BLaER1 treated with 17β-estradiol and CSF1 and Interleukin-3, amounts not matched to agents 10 nM and 100 nM (cell line): ENCODE measurements at regions not wholly inside any gene's neighbourhood (a gene's known extent, or its start where the extent isn't known, plus 50 kb on each side); places are given as distances from the start of the nearest gene placed in this dataset.

Source experiments
- H3K27ac ChIP-seq, 11 experiments: shearing (Covaris generic); formaldehyde crosslinking; 2 replicates each; pipeline ENCODE4 v1.8.1; 2022
- H3K27me3 ChIP-seq, 11 experiments: shearing (Covaris generic); formaldehyde crosslinking; 2 replicates each; pipeline ENCODE4 v1.8.1; 2022
- H3K36me3 ChIP-seq, 11 experiments: shearing (Covaris generic); formaldehyde crosslinking; 2 replicates each; pipeline ENCODE4 v1.8.1; 2022
- H3K4me1 ChIP-seq, 10 experiments: shearing (Covaris generic); formaldehyde crosslinking; 2 replicates each; pipeline ENCODE4 v1.8.1; 2022
- H3K4me2 ChIP-seq, 11 experiments: shearing (Covaris generic); formaldehyde crosslinking; 2 replicates each; pipeline ENCODE4 v1.8.1; 2022
- H3K4me3 ChIP-seq, 10 experiments: shearing (Covaris generic); formaldehyde crosslinking; 2 replicates each; pipeline ENCODE4 v1.8.1; 2022
- H3K9ac ChIP-seq, 11 experiments: shearing (Covaris generic); formaldehyde crosslinking; 2 replicates each; pipeline ENCODE4 v1.8.1; 2022
- H3K9me3 ChIP-seq, 11 experiments: shearing (Covaris generic); formaldehyde crosslinking; replicated peaks in 1 of 11; 2 replicates each; pipeline ENCODE4 v1.8.1; 2022
- H4K20me1 ChIP-seq, 11 experiments: shearing (Covaris generic); formaldehyde crosslinking; 2 replicates each; pipeline ENCODE4 v1.8.1; 2022
- Cebpa-rat ChIP-seq, 11 experiments: shearing (Covaris generic); IDR thresholded peaks; 2 replicates each; pipeline ENCODE4 v1.8.1; 2022

- Histone ChIP-seq H3K27ac (peak overlapping the region in 2 of 11 experiments; percentile 72 to 79; a peak in 3 of 22 replicates), H4K20me1 (no peaks in the 10 kb centered on the region), H3K9ac (no peak overlapping the region), H3K36me3 (peaks cover 0 to 12% (median 0%) of the 10 kb centered on the region in 11 experiments; a peak in 4 of 22 replicates), H3K4me2 (peak overlapping the region in 3 of 11 experiments; percentile 10 to 67 (median 54); a peak in 4 of 22 replicates), H3K4me3 (peak overlapping the region in 1 of 10 experiments; percentile 4; a peak in 2 of 20 replicates), H3K9me3 (peaks cover 28 to 91% (median 78%) of the 10 kb centered on the region in 11 experiments; a peak in 21 of 22 replicates), H3K27me3 (no peaks in the 10 kb centered on the region), H3K4me1 (peaks cover 0 to 57% (median 34%) of the 10 kb centered on the region in 10 experiments; a peak in 14 of 20 replicates)
- TF ChIP-seq Cebpa-rat (IDR thresholded peaks at IDR 0.05): no peak
Observed at GRCh38 chr2:4300616-4301015, 597.2 kb downstream of the DCDC2C start.

GRCh38 chr2:4324531-4324930, 621.2 kb downstream of the DCDC2C start:
- TF ChIP-seq Cebpa-rat (IDR thresholded peaks at IDR 0.05): no peak
- peaks cover 0 to 43% (median 18%) of the 10 kb centered on the region in 11 experiments; a peak in 15 of 22 replicates for H3K9me3 ChIP-seq
- no peaks in the 10 kb centered on the region for H4K20me1 ChIP-seq
- H3K9ac ChIP-seq: no peak overlapping the region
- H3K27ac ChIP-seq: no peak overlapping the region
- no peaks in the 10 kb centered on the region for H3K27me3 ChIP-seq
- no peaks in the 10 kb centered on the region for H3K36me3 ChIP-seq
- H3K4me3 ChIP-seq: no peak overlapping the region
- H3K4me1 ChIP-seq: no peaks in the 10 kb centered on the region
- no peak overlapping the region for H3K4me2 ChIP-seq

- no peak overlapping the region for H3K27ac ChIP-seq
- H3K9me3 ChIP-seq: peaks cover 0 to 4% (median 0%) of the 10 kb centered on the region in 11 experiments; a peak in 1 of 22 replicates
Observed at GRCh38 chr2:4336864-4337263, 633.5 kb downstream of the DCDC2C start.

GRCh38 chr2:4338345-4338744, 635.0 kb downstream of the DCDC2C start:
- Histone ChIP-seq H3K9me3 (peaks cover 0 to 4% (median 0%) of the 10 kb centered on the region in 11 experiments; a peak in 5 of 22 replicates), H3K9ac (no peak overlapping the region), H3K36me3 (no peaks in the 10 kb centered on the region), H3K4me1 (peaks cover 0 to 3% (median 0%) of the 10 kb centered on the region in 10 experiments; a peak in 1 of 20 replicates), H3K27me3 (no peaks in the 10 kb centered on the region), H3K4me3 (no peak overlapping the region), H3K27ac (no peak overlapping the region), H4K20me1 (no peaks in the 10 kb centered on the region), H3K4me2 (no peak overlapping the region)
- no peak for TF ChIP-seq Cebpa-rat (IDR thresholded peaks at IDR 0.05)

More at GRCh38 chr2:4336864-4337263, 633.5 kb downstream of the DCDC2C start:
- TF ChIP-seq Cebpa-rat (IDR thresholded peaks at IDR 0.05): no peak
- Histone ChIP-seq H3K9ac (no peak overlapping the region), H3K36me3 (no peaks in the 10 kb centered on the region), H4K20me1 (no peaks in the 10 kb centered on the region), H3K27me3 (no peaks in the 10 kb centered on the region), H3K4me2 (no peak overlapping the region), H3K4me3 (no peak overlapping the region), H3K4me1 (peaks cover 0 to 3% (median 0%) of the 10 kb centered on the region in 10 experiments; a peak in 1 of 20 replicates)

DNA sequence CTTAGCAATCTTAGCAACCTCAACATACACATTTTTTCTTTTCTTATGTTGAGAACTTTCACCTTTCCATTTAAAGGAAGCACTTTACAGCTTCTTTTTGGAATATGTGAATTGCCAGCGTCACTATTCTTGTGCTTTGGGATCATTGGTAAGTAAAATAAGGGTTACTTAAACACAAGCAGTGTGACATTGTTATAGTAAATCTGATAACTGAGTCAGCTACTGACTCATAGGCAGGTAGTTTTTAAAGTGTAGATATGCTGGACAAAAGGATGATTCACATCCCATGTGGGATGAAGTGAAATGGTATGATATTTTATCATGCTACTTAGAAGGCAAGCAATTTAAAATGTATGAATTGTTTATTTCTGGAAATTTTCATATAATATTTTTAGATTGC, 637.2 kb downstream of the DCDC2C start:
- peaks cover 0 to 4% (median 0%) of the 10 kb centered on the region in 11 experiments; a peak in 6 of 22 replicates for H3K9me3 ChIP-seq
- H4K20me1 ChIP-seq: no peaks in the 10 kb centered on the region
- H3K4me3 ChIP-seq: no peak overlapping the region
- H3K4me1 ChIP-seq: no peaks in the 10 kb centered on the region
- no peak overlapping the region for H3K4me2 ChIP-seq
- H3K9ac ChIP-seq: no peak overlapping the region
- H3K27me3 ChIP-seq: no peaks in the 10 kb centered on the region
- no peaks in the 10 kb centered on the region for H3K36me3 ChIP-seq
- TF ChIP-seq Cebpa-rat (IDR thresholded peaks at IDR 0.05): no peak
- H3K27ac ChIP-seq: no peak overlapping the region

GRCh38 chr2:4346628-4347027, 643.3 kb downstream of the DCDC2C start:
- no peak overlapping the region for H3K27ac ChIP-seq
- no peaks in the 10 kb centered on the region for H3K36me3 ChIP-seq
- no peak overlapping the region for H3K4me2 ChIP-seq
- H3K9me3 ChIP-seq: peaks cover 0 to 4% (median 0%) of the 10 kb centered on the region in 11 experiments; a peak in 6 of 22 replicates
- H4K20me1 ChIP-seq: no peaks in the 10 kb centered on the region
- H3K27me3 ChIP-seq: no peaks in the 10 kb centered on the region
- no peak for TF ChIP-seq Cebpa-rat (IDR thresholded peaks at IDR 0.05)
- no peak overlapping the region for H3K4me3 ChIP-seq
- no peak overlapping the region for H3K9ac ChIP-seq
- no peaks in the 10 kb centered on the region for H3K4me1 ChIP-seq

DNA sequence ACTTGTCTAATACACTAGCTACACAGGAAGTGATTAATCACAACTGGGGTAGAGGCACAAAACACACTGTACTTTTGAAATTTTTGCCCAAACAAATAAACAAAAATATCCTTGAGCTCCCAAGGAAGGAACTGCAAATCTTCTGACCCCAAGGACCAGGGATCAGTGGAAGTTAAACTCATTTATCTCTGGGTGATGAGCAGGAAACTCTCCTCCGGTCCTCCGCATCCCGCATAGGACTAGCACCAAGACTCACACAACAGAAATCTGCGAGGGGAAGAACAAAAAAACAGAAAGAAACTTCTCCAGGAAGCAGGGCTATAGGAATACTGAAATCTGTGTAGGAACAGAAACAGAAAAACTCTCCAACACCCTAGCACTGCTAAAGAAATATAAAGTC, 650.3 kb downstream of the DCDC2C start:
- H3K4me3 ChIP-seq: no peak overlapping the region
- H3K4me2 ChIP-seq: peak overlapping the region in 1 of 11 experiments; percentile 10; a peak in 1 of 22 replicates
- peaks cover 0 to 6% (median 0%) of the 10 kb centered on the region in 11 experiments; a peak in 5 of 22 replicates for H3K9me3 ChIP-seq
- no peak for TF ChIP-seq Cebpa-rat (IDR thresholded peaks at IDR 0.05)
- H3K9ac ChIP-seq: no peak overlapping the region
- H3K27me3 ChIP-seq: no peaks in the 10 kb centered on the region
- H3K27ac ChIP-seq: no peak overlapping the region
- H3K4me1 ChIP-seq: peaks cover 0 to 7% (median 0%) of the 10 kb centered on the region in 10 experiments; a peak in 3 of 20 replicates
- no peaks in the 10 kb centered on the region for H4K20me1 ChIP-seq
- H3K36me3 ChIP-seq: no peaks in the 10 kb centered on the region

GRCh38 chr2:4354164-4354563, 650.8 kb downstream of the DCDC2C start:
- no peak overlapping the region for H3K27ac ChIP-seq
- no peaks in the 10 kb centered on the region for H4K20me1 ChIP-seq
- H3K4me1 ChIP-seq: peaks cover 0 to 7% (median 0%) of the 10 kb centered on the region in 10 experiments; a peak in 3 of 20 replicates
- no peak overlapping the region for H3K9ac ChIP-seq
- H3K9me3 ChIP-seq: peaks cover 0 to 6% (median 0%) of the 10 kb centered on the region in 11 experiments; a peak in 5 of 22 replicates
- H3K4me3 ChIP-seq: no peak overlapping the region
- H3K36me3 ChIP-seq: no peaks in the 10 kb centered on the region
- peak overlapping the region in 1 of 11 experiments; percentile 10; a peak in 1 of 22 replicates for H3K4me2 ChIP-seq
- TF ChIP-seq Cebpa-rat (IDR thresholded peaks at IDR 0.05): no peak
- no peaks in the 10 kb centered on the region for H3K27me3 ChIP-seq

GRCh38 chr2:4354678-4355077, 651.3 kb downstream of the DCDC2C start:
- Histone ChIP-seq H3K9me3 (peaks cover 0 to 6% (median 0%) of the 10 kb centered on the region in 11 experiments; a peak in 5 of 22 replicates), H3K9ac (no peak overlapping the region), H3K27me3 (no peaks in the 10 kb centered on the region), H3K36me3 (no peaks in the 10 kb centered on the region), H3K4me2 (no peak overlapping the region), H4K20me1 (no peaks in the 10 kb centered on the region), H3K27ac (no peak overlapping the region), H3K4me3 (no peak overlapping the region), H3K4me1 (peaks cover 0 to 7% (median 0%) of the 10 kb centered on the region in 10 experiments; a peak in 3 of 20 replicates)
- no peak for TF ChIP-seq Cebpa-rat (IDR thresholded peaks at IDR 0.05)

DNA sequence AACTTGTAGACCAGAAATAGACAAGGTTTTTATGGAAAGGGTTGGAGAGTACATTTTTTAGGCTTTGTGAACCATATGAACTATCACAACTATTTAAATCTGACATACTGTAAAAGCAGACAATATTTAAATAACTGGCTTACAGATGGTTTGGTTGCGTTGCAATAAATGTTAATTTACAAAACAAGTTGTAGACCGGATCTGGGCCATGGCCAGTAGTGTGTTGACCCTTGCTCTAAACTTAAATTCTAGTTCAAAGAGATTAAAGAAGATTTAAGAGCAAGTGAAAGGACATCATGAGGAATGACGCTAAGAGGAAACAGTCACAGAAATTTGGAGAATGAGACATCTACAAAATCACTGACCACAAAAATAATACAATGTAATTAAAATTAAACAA, 652.7 kb downstream of the DCDC2C start:
- H3K27ac ChIP-seq: no peak overlapping the region
- peaks cover 0 to 7% (median 0%) of the 10 kb centered on the region in 10 experiments; a peak in 3 of 20 replicates for H3K4me1 ChIP-seq
- no peak overlapping the region for H3K4me3 ChIP-seq
- H3K27me3 ChIP-seq: no peaks in the 10 kb centered on the region
- H3K36me3 ChIP-seq: no peaks in the 10 kb centered on the region
- no peak overlapping the region for H3K9ac ChIP-seq
- H4K20me1 ChIP-seq: no peaks in the 10 kb centered on the region
- H3K4me2 ChIP-seq: peak overlapping the region in 1 of 11 experiments; percentile 2; a peak in 1 of 22 replicates
- H3K9me3 ChIP-seq: peaks cover 0 to 6% (median 0%) of the 10 kb centered on the region in 11 experiments; a peak in 5 of 22 replicates
- no peak for TF ChIP-seq Cebpa-rat (IDR thresholded peaks at IDR 0.05)
